Transverse colon (tissue), 4 donors: ENCODE measurements at regions not wholly inside any gene's neighbourhood (a gene's known extent, or its start where the extent isn't known, plus 50 kb on each side); places are given as distances from the start of the nearest gene placed in this dataset.

Experiments used
- EP300 ChIP-seq: sonication (generic); formaldehyde crosslinking; IDR thresholded peaks from one replicate; pipeline ENCODE4 v1.6.1; 2017; ENCODE audit warnings: antibody characterized with exemption, low read depth
- POLR2A ChIP-seq: fragments of 450-650 bp; IDR thresholded peaks from one replicate; pipeline ENCODE4 v1.6.1; 2016; ENCODE audit warnings: antibody characterized with exemption, mild to moderate bottlenecking, moderate library complexity
- POLR2AphosphoS5 ChIP-seq, 3 donors: sonication (generic); formaldehyde crosslinking; IDR thresholded peaks; one replicate each; pipeline ENCODE4 v1.6.1; 2016; ENCODE audit warnings: antibody characterized with exemption in 3 of 3
- TF ChIP-seq, protein P1 (sequence below), 5 experiments: fragments of 200-600 bp in 3 of 5; fragments of 450-650 bp in 2 of 5; sonication (generic) in 3 of 5; IDR thresholded peaks; 1 replicate in 2 of 5; 2 replicates in 3 of 5; pipeline ENCODE4 v1.5.1; 2016 to 2017; ENCODE audit warnings: antibody characterized with exemption in 5 of 5, inconsistent platforms in 3 of 5, mild to moderate bottlenecking in 2 of 5, moderate library complexity in 1 of 5

DNA sequence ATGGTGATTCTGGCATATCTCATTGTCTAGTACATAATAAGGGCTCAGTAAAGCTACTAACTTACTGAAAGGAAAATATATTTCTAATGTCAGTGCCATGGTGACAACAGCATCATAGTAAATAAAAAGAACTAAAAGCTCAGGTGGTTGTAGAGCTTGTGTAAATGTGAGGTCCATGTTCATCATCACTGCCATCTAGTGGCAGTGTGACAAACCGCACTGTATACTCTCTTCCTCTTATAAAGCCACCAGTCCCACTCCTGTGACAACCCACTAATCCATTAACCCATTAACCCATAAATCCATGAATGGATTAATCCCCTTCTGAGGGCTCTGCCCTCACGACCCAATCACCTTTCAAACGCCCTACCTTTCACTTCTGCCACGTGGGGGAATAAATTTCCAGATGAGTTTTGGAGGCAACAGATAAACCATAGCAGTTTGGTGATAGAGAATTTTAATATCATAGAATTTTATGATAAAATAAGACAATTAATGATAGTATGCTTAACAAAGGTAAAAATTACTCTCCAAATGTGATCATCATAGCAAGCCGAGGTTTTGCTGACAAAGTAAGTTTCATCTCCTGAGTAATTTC lies 160.4 kb upstream of the SGCG start:
- TF ChIP-seq, protein P1, sequence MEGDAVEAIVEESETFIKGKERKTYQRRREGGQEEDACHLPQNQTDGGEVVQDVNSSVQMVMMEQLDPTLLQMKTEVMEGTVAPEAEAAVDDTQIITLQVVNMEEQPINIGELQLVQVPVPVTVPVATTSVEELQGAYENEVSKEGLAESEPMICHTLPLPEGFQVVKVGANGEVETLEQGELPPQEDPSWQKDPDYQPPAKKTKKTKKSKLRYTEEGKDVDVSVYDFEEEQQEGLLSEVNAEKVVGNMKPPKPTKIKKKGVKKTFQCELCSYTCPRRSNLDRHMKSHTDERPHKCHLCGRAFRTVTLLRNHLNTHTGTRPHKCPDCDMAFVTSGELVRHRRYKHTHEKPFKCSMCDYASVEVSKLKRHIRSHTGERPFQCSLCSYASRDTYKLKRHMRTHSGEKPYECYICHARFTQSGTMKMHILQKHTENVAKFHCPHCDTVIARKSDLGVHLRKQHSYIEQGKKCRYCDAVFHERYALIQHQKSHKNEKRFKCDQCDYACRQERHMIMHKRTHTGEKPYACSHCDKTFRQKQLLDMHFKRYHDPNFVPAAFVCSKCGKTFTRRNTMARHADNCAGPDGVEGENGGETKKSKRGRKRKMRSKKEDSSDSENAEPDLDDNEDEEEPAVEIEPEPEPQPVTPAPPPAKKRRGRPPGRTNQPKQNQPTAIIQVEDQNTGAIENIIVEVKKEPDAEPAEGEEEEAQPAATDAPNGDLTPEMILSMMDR (IDR thresholded peaks at IDR 0.05) = peak; percentile 61 to 84 (median 80)
- TF ChIP-seq POLR2A = no peak
- no peak for TF ChIP-seq EP300
- TF ChIP-seq POLR2AphosphoS5 (IDR thresholded peaks at IDR 0.05) = no peak
